ENCODE measurements at regions not wholly inside any gene's neighbourhood (a gene's known extent, or its start where the extent isn't known, plus 50 kb on each side); places are given as distances from the start of the nearest gene placed in this dataset.

GRCh38 chr3:6060251-6060650 is 800.7 kb upstream of the GRM7 start:
- no peak overlapping the region for H3K4me3 ChIP-seq (replicated peaks in 1 of 3; ENCODE audit: low read depth in 2 of 3, low read length in 3 of 3)
- H3K36me3 ChIP-seq (replicated peaks in 1 of 2; ENCODE audit: control insufficient read depth in 1 of 2, insufficient read depth in 2 of 2, low read length in 2 of 2), result no peaks in the 10 kb centered on the region
- H3K9ac ChIP-seq (ENCODE audit: insufficient read depth, low read length, poor library complexity, severe bottlenecking), result no peak overlapping the region
- no peaks in the 10 kb centered on the region for H3K79me2 ChIP-seq (ENCODE audit: insufficient read depth, low read length)
- Mint-ChIP-seq H3K27me3 (ENCODE audit: low read depth in 3 of 3) (peaks cover 0 to 3% (median 0%) of the 10 kb centered on the region in 3 donors), H3K27ac (no peak overlapping the region), H3K4me3 (no peak overlapping the region), H3K36me3 (no peaks in the 10 kb centered on the region), H3K9me3 (peaks cover 2 to 7% (median 4%) of the 10 kb centered on the region in 7 donors), H3K4me1 (no peaks in the 10 kb centered on the region)
- H3K27me3 ChIP-seq (ENCODE audit: control insufficient read depth in 2 of 2, insufficient read depth in 2 of 2, low read length in 2 of 2), result no peaks in the 10 kb centered on the region
- no peaks in the 10 kb centered on the region for H3K4me1 ChIP-seq (ENCODE audit: control insufficient read depth in 1 of 2, insufficient read depth in 2 of 2, low read length in 2 of 2)
- no peak overlapping the region for H2AFZ ChIP-seq (ENCODE audit: insufficient read depth, low read depth, low read length, poor library complexity, severe bottlenecking)
- H3K9me3 ChIP-seq (replicated peaks in 1 of 2; ENCODE audit: control insufficient read depth in 1 of 2, insufficient read depth in 1 of 2, low read length in 2 of 2), result no peaks in the 10 kb centered on the region
- H4K20me1 ChIP-seq (ENCODE audit: insufficient read depth, low read length), result no peaks in the 10 kb centered on the region
- H3K27ac ChIP-seq (ENCODE audit: low read depth in 1 of 2, low read length in 2 of 2), result no peak overlapping the region
- DNase-seq, result no peak
- H3K4me2 ChIP-seq (replicated peaks; ENCODE audit: extremely low read depth, low read length, poor library complexity, severe bottlenecking), result no peak overlapping the region
- no peak for TF ChIP-seq CTCF (IDR thresholded peaks at IDR 0.05)
- intact Hi-C loops (cut with micrococcal nuclease), result no loop called here
- WGBS (ENCODE audit: insufficient coverage), result no CpG with 5 or more reads among the region's 1 CpG

GRCh38 chr3:6062261-6063187 is 798.4 kb upstream of the GRM7 start:
- no peaks in the 10 kb centered on the region for H3K27me3 ChIP-seq (ENCODE audit: control insufficient read depth in 2 of 2, insufficient read depth in 2 of 2, low read length in 2 of 2)
- peaks cover 2 to 9% (median 4%) of the 10 kb centered on the region in 7 donors for H3K9me3 Mint-ChIP-seq
- intact Hi-C loops (cut with micrococcal nuclease), result no loop called here
- no peaks in the 10 kb centered on the region for H3K36me3 Mint-ChIP-seq
- H3K9ac ChIP-seq (ENCODE audit: insufficient read depth, low read length, poor library complexity, severe bottlenecking), result no peak overlapping the region
- H3K9me3 ChIP-seq (replicated peaks in 1 of 2; ENCODE audit: control insufficient read depth in 1 of 2, insufficient read depth in 1 of 2, low read length in 2 of 2), result peaks cover 0 to 3% of the 10 kb centered on the region in 2 donors
- H3K4me1 Mint-ChIP-seq, result no peaks in the 10 kb centered on the region
- H3K79me2 ChIP-seq (ENCODE audit: insufficient read depth, low read length), result no peaks in the 10 kb centered on the region
- no peak overlapping the region for H2AFZ ChIP-seq (ENCODE audit: insufficient read depth, low read depth, low read length, poor library complexity, severe bottlenecking)
- no peaks in the 10 kb centered on the region for H4K20me1 ChIP-seq (ENCODE audit: insufficient read depth, low read length)
- no peak overlapping the region for H3K4me3 ChIP-seq (replicated peaks in 1 of 3; ENCODE audit: low read depth in 2 of 3, low read length in 3 of 3)
- no peak overlapping the region for H3K27ac Mint-ChIP-seq
- no peak overlapping the region for H3K4me3 Mint-ChIP-seq
- no peak overlapping the region for H3K27ac ChIP-seq (ENCODE audit: low read depth in 1 of 2, low read length in 2 of 2)
- H3K4me2 ChIP-seq (replicated peaks; ENCODE audit: extremely low read depth, low read length, poor library complexity, severe bottlenecking), result no peak overlapping the region
- H3K4me1 ChIP-seq (ENCODE audit: control insufficient read depth in 1 of 2, insufficient read depth in 2 of 2, low read length in 2 of 2), result no peaks in the 10 kb centered on the region
- H3K27me3 Mint-ChIP-seq (ENCODE audit: low read depth in 3 of 3), result peaks cover 0 to under 1% (median 0%) of the 10 kb centered on the region in 3 donors
- 82% methylated on average over 4 of the region's 6 CpGs for WGBS (ENCODE audit: insufficient coverage)
- no peaks in the 10 kb centered on the region for H3K36me3 ChIP-seq (replicated peaks in 1 of 2; ENCODE audit: control insufficient read depth in 1 of 2, insufficient read depth in 2 of 2, low read length in 2 of 2)
- no peak for DNase-seq
- TF ChIP-seq CTCF (IDR thresholded peaks at IDR 0.05), result no peak
